ENCODE measurements at regions not wholly inside any gene's neighbourhood (a gene's known extent, or its start where the extent isn't known, plus 50 kb on each side); places are given as distances from the start of the nearest gene placed in this dataset.
"Not testable (repeated sequence)": the region's sequence is repeated elsewhere in the genome, so short reads cannot be mapped to it uniquely, and the experiment has no call there.

GRCh38 chr12:105444653-105445102 lies 114.2 kb downstream of the C12orf75 start:
- no peaks in the 10 kb centered on the region for H3K9me3 Mint-ChIP-seq
- ChIA-PET CTCF (no interaction called here), POLR2A (no interaction called here)
- H3K27me3 Mint-ChIP-seq: peaks cover 30% of the 10 kb centered on the region
- no peak overlapping the region for H3K4me3 Mint-ChIP-seq
- no peak for DNase-seq
- no peak overlapping the region for H3K27ac Mint-ChIP-seq
- no peaks in the 10 kb centered on the region for H3K36me3 Mint-ChIP-seq (ENCODE audit: low read depth)
- H3K4me1 Mint-ChIP-seq: no peaks in the 10 kb centered on the region

- no peaks in the 10 kb centered on the region for H3K9me3 Mint-ChIP-seq
- H3K4me1 Mint-ChIP-seq: no peaks in the 10 kb centered on the region
- no peaks in the 10 kb centered on the region for H3K36me3 Mint-ChIP-seq (ENCODE audit: low read depth)
- POLR2A ChIA-PET: no interaction called here
- H3K4me3 Mint-ChIP-seq: no peak overlapping the region
- CTCF ChIA-PET: interaction anchor here (1.1 kb wide), 1 partner anchor 8 kb away, joined by 3 read pairs; no protein-coding TSS in a partner anchor
- no peak overlapping the region for H3K27ac Mint-ChIP-seq
- DNase-seq: no peak
- peaks cover 25% of the 10 kb centered on the region for H3K27me3 Mint-ChIP-seq
Observed at GRCh38 chr12:105445249-105445648, 114.8 kb downstream of the C12orf75 start.

GRCh38 chr12:105445649-105446048 lies 115.2 kb downstream of the C12orf75 start:
- no peak overlapping the region for H3K27ac Mint-ChIP-seq

GRCh38 chr12:105446460-105446859 lies 116.0 kb downstream of the C12orf75 start:
- peaks cover 27% of the 10 kb centered on the region for H3K27me3 Mint-ChIP-seq
- H3K4me3 Mint-ChIP-seq; DNase-seq; H3K9me3 Mint-ChIP-seq; H3K4me1 Mint-ChIP-seq; H3K27ac Mint-ChIP-seq; H3K36me3 Mint-ChIP-seq (ENCODE audit: low read depth); POLR2A ChIA-PET: not testable (repeated sequence)
- CTCF ChIA-PET: interaction anchor here (1.1 kb wide), 1 partner anchor 9 kb away, joined by 3 read pairs; no protein-coding TSS in a partner anchor

More at GRCh38 chr12:105445649-105446048, 115.2 kb downstream of the C12orf75 start:
- ChIA-PET CTCF (interaction anchor here (1.1 kb wide), 1 partner anchor 9 kb away, joined by 3 read pairs; no protein-coding TSS in a partner anchor), POLR2A (no interaction called here)
- no peaks in the 10 kb centered on the region for H3K36me3 Mint-ChIP-seq (ENCODE audit: low read depth)
- no peak overlapping the region for H3K4me3 Mint-ChIP-seq
- H3K4me1 Mint-ChIP-seq: no peaks in the 10 kb centered on the region
- no peak for DNase-seq
- no peaks in the 10 kb centered on the region for H3K9me3 Mint-ChIP-seq
- H3K27me3 Mint-ChIP-seq: peaks cover 25% of the 10 kb centered on the region

GRCh38 chr12:105449431-105449830 lies 118.9 kb downstream of the C12orf75 start:
- POLR2A ChIA-PET: no interaction called here
- peaks cover 10% of the 10 kb centered on the region for H3K27me3 Mint-ChIP-seq
- no peaks in the 10 kb centered on the region for H3K9me3 Mint-ChIP-seq
- CTCF ChIA-PET: no interaction called here
- no peaks in the 10 kb centered on the region for H3K36me3 Mint-ChIP-seq (ENCODE audit: low read depth)
- H3K4me1 Mint-ChIP-seq: no peaks in the 10 kb centered on the region
- H3K4me3 Mint-ChIP-seq: no peak overlapping the region
- no peak for DNase-seq
- no peak overlapping the region for H3K27ac Mint-ChIP-seq

GRCh38 chr12:105451211-105451610 lies 120.7 kb downstream of the C12orf75 start:
- H3K9me3 Mint-ChIP-seq: no peaks in the 10 kb centered on the region
- POLR2A ChIA-PET: no interaction called here
- no peak overlapping the region for H3K4me3 Mint-ChIP-seq
- no peak for DNase-seq
- H3K4me1 Mint-ChIP-seq: no peaks in the 10 kb centered on the region
- peaks cover 6% of the 10 kb centered on the region for H3K27me3 Mint-ChIP-seq
- CTCF ChIA-PET: no interaction called here
- H3K36me3 Mint-ChIP-seq (ENCODE audit: low read depth): no peaks in the 10 kb centered on the region
- no peak overlapping the region for H3K27ac Mint-ChIP-seq

GRCh38 chr12:105451798-105452197 lies 121.3 kb downstream of the C12orf75 start:
- Mint-ChIP-seq H3K27ac (no peak overlapping the region), H3K27me3 (peaks cover 5% of the 10 kb centered on the region), H3K9me3 (no peaks in the 10 kb centered on the region), H3K4me1 (no peaks in the 10 kb centered on the region), H3K4me3 (no peak overlapping the region), H3K36me3 (ENCODE audit: low read depth) (no peaks in the 10 kb centered on the region)
- no peak for DNase-seq
- ChIA-PET POLR2A (no interaction called here), CTCF (no interaction called here)

- POLR2A ChIA-PET: no interaction called here
- DNase-seq: no peak
- peaks cover 12% of the 10 kb centered on the region for H3K27me3 Mint-ChIP-seq
- CTCF ChIA-PET: no interaction called here
- no peaks in the 10 kb centered on the region for H3K4me1 Mint-ChIP-seq
- no peak overlapping the region for H3K27ac Mint-ChIP-seq
- H3K4me3 Mint-ChIP-seq: no peak overlapping the region
- no peaks in the 10 kb centered on the region for H3K9me3 Mint-ChIP-seq
- H3K36me3 Mint-ChIP-seq (ENCODE audit: low read depth): no peaks in the 10 kb centered on the region
Observed at GRCh38 chr12:105453316-105453715, 122.8 kb downstream of the C12orf75 start.

- H3K9me3 Mint-ChIP-seq: no peaks in the 10 kb centered on the region
- peaks cover 10% of the 10 kb centered on the region for H3K27me3 Mint-ChIP-seq
- DNase-seq: no peak
- no peaks in the 10 kb centered on the region for H3K4me1 Mint-ChIP-seq
- no peaks in the 10 kb centered on the region for H3K36me3 Mint-ChIP-seq (ENCODE audit: low read depth)
- ChIA-PET POLR2A (no interaction called here), CTCF (no interaction called here)
- H3K4me3 Mint-ChIP-seq: no peak overlapping the region
- no peak overlapping the region for H3K27ac Mint-ChIP-seq
Observed at GRCh38 chr12:105454688-105455087, 124.2 kb downstream of the C12orf75 start.

- no peaks in the 10 kb centered on the region for H3K9me3 Mint-ChIP-seq
- POLR2A ChIA-PET: no interaction called here
- H3K27ac Mint-ChIP-seq: no peak overlapping the region
- H3K4me1 Mint-ChIP-seq: no peaks in the 10 kb centered on the region
- H3K36me3 Mint-ChIP-seq (ENCODE audit: low read depth): no peaks in the 10 kb centered on the region
- no peak overlapping the region for H3K4me3 Mint-ChIP-seq
- CTCF ChIA-PET: no interaction called here
- H3K27me3 Mint-ChIP-seq: peaks cover 10% of the 10 kb centered on the region
- no peak for DNase-seq
Observed at GRCh38 chr12:105455261-105455660, 124.8 kb downstream of the C12orf75 start.

GRCh38 chr12:105457026-105457425 lies 126.5 kb downstream of the C12orf75 start:
- DNase-seq: no peak
- POLR2A ChIA-PET: no interaction called here
- no peaks in the 10 kb centered on the region for H3K9me3 Mint-ChIP-seq
- H3K4me3 Mint-ChIP-seq: no peak overlapping the region
- H3K27ac Mint-ChIP-seq: no peak overlapping the region
- H3K36me3 Mint-ChIP-seq (ENCODE audit: low read depth): no peaks in the 10 kb centered on the region
- H3K27me3 Mint-ChIP-seq: peaks cover 9% of the 10 kb centered on the region
- H3K4me1 Mint-ChIP-seq: no peaks in the 10 kb centered on the region
- CTCF ChIA-PET: no interaction called here

- Mint-ChIP-seq H3K4me1 (no peaks in the 10 kb centered on the region), H3K4me3 (no peak overlapping the region), H3K36me3 (ENCODE audit: low read depth) (no peaks in the 10 kb centered on the region), H3K27ac (no peak overlapping the region), H3K27me3 (peaks cover 15% of the 10 kb centered on the region), H3K9me3 (no peaks in the 10 kb centered on the region)
- CTCF ChIA-PET: no interaction called here
- POLR2A ChIA-PET: no interaction called here
- DNase-seq: no peak
Observed at GRCh38 chr12:105459760-105460330, 129.4 kb downstream of the C12orf75 start.

- no peaks in the 10 kb centered on the region for H3K9me3 Mint-ChIP-seq
- H3K4me1 Mint-ChIP-seq: no peaks in the 10 kb centered on the region
- H3K36me3 Mint-ChIP-seq (ENCODE audit: low read depth): no peaks in the 10 kb centered on the region
- H3K4me3 Mint-ChIP-seq: no peak overlapping the region
- DNase-seq: no peak
- CTCF ChIA-PET: no interaction called here
- no peak overlapping the region for H3K27ac Mint-ChIP-seq
- POLR2A ChIA-PET: no interaction called here
- peaks cover 15% of the 10 kb centered on the region for H3K27me3 Mint-ChIP-seq
Observed at GRCh38 chr12:105461271-105461943, 130.9 kb downstream of the C12orf75 start.
